NCI-H1105 (cell line): ENCODE measurements at regions not wholly inside any gene's neighbourhood (a gene's known extent, or its start where the extent isn't known, plus 50 kb on each side); places are given as distances from the start of the nearest gene placed in this dataset.

Experiments used
- DNase-seq: peaks from one replicate; lab custom pipeline; 2025; lab: John Stamatoyannopoulos, UW

- no peak for DNase-seq
These were observed 514.3 kb upstream of the SEL1L start for GRCh38 chr14:82047777-82048470.

GRCh38 chr14:82052778-82053177 is 519.1 kb upstream of the SEL1L start:
- no peak for DNase-seq

GRCh38 chr14:82055515-82056115 is 522.0 kb upstream of the SEL1L start:
- DNase-seq, result no peak

GRCh38 chr14:82060219-82060618 is 526.6 kb upstream of the SEL1L start:
- no peak for DNase-seq

- DNase-seq, result peak; percentile 78
These were observed 533.7 kb upstream of the SEL1L start for GRCh38 chr14:82067221-82067875.

GRCh38 chr14:82070040-82070439 is 536.4 kb upstream of the SEL1L start:
- DNase-seq, result no peak

GRCh38 chr14:82070753-82071152 is 537.1 kb upstream of the SEL1L start:
- DNase-seq, result no peak

GRCh38 chr14:82073547-82073946 is 539.9 kb upstream of the SEL1L start:
- DNase-seq, result no peak

GRCh38 chr14:82075566-82075965 is 541.9 kb upstream of the SEL1L start:
- DNase-seq, result no peak

GRCh38 chr14:82079553-82079952 is 545.9 kb upstream of the SEL1L start:
- DNase-seq, result no peak

GRCh38 chr14:82080370-82080769 is 546.7 kb upstream of the SEL1L start:
- DNase-seq, result peak; percentile 70

- no peak for DNase-seq
These were observed 551.2 kb upstream of the SEL1L start for GRCh38 chr14:82084813-82085212.

GRCh38 chr14:82091097-82091496 is 557.4 kb upstream of the SEL1L start:
- DNase-seq, result no peak

GRCh38 chr14:82094829-82095345 is 561.2 kb upstream of the SEL1L start:
- DNase-seq, result no peak

- no peak for DNase-seq
These were observed 570.4 kb upstream of the SEL1L start for GRCh38 chr14:82104013-82104412.

GRCh38 chr14:82112210-82112839 is 578.7 kb upstream of the SEL1L start:
- no peak for DNase-seq

GRCh38 chr14:82113007-82113406 is 579.4 kb upstream of the SEL1L start:
- DNase-seq, result no peak

- no peak for DNase-seq
These were observed 580.1 kb upstream of the SEL1L start for GRCh38 chr14:82113710-82114109.

- DNase-seq, result no peak
These were observed 583.1 kb upstream of the SEL1L start for GRCh38 chr14:82116721-82117120.

GRCh38 chr14:82122655-82123054 is 589.0 kb upstream of the SEL1L start:
- DNase-seq, result no peak

- no peak for DNase-seq
These were observed 590.9 kb upstream of the SEL1L start for GRCh38 chr14:82124511-82124910.

- DNase-seq, result no peak
These were observed 592.4 kb upstream of the SEL1L start for GRCh38 chr14:82126006-82126405.

GRCh38 chr14:82134411-82134810 is 600.8 kb upstream of the SEL1L start:
- DNase-seq, result no peak
